ENCODE measurements at regions not wholly inside any gene's neighbourhood (a gene's known extent, or its start where the extent isn't known, plus 50 kb on each side); places are given as distances from the start of the nearest gene placed in this dataset.

- DNase-seq (ENCODE audit: insufficient read length, low spot score): no peak
- TF ChIP-seq POLR2AphosphoS5 (IDR thresholded peaks at IDR 0.05; ENCODE audit: low read depth, low read length): no peak
- TF ChIP-seq POLR2A (IDR thresholded peaks at IDR 0.05; ENCODE audit: low read depth, low read length): no peak
- no peak for TF ChIP-seq TAF1 (IDR thresholded peaks at IDR 0.05; ENCODE audit: low read depth, low read length)
- no peak for TF ChIP-seq PAX5 (IDR thresholded peaks at IDR 0.05; ENCODE audit: insufficient read depth, low read length, severe bottlenecking)
- TF ChIP-seq SPI1 (IDR thresholded peaks at IDR 0.05; ENCODE audit: low read depth, low read length): no peak
- no peak for TF ChIP-seq POU2F2 (IDR thresholded peaks at IDR 0.05; ENCODE audit: low read depth, low read length)
- no peak for FAIRE-seq
These were observed 72.3 kb upstream of the TP53I11 start for GRCh38 chr11:45023065-45023365.

GRCh38 chr11:45024316-45024715 is 73.6 kb upstream of the TP53I11 start:
- TF ChIP-seq TAF1 (IDR thresholded peaks at IDR 0.05; ENCODE audit: low read depth, low read length) (no peak), SPI1 (IDR thresholded peaks at IDR 0.05; ENCODE audit: low read depth, low read length) (no peak), PAX5 (IDR thresholded peaks at IDR 0.05; ENCODE audit: insufficient read depth, low read length, severe bottlenecking) (no peak), POLR2A (IDR thresholded peaks at IDR 0.05; ENCODE audit: low read depth, low read length) (no peak), POLR2AphosphoS5 (IDR thresholded peaks at IDR 0.05; ENCODE audit: low read depth, low read length) (no peak), POU2F2 (IDR thresholded peaks at IDR 0.05; ENCODE audit: low read depth, low read length) (no peak)
- DNase-seq (ENCODE audit: insufficient read length, low spot score): no peak
- no peak for FAIRE-seq

GRCh38 chr11:45024846-45025588 is 74.3 kb upstream of the TP53I11 start:
- TF ChIP-seq SPI1 (IDR thresholded peaks at IDR 0.05; ENCODE audit: low read depth, low read length): no peak
- no peak for TF ChIP-seq PAX5 (IDR thresholded peaks at IDR 0.05; ENCODE audit: insufficient read depth, low read length, severe bottlenecking)
- no peak for TF ChIP-seq POLR2A (IDR thresholded peaks at IDR 0.05; ENCODE audit: low read depth, low read length)
- TF ChIP-seq POU2F2 (IDR thresholded peaks at IDR 0.05; ENCODE audit: low read depth, low read length): no peak
- TF ChIP-seq TAF1 (IDR thresholded peaks at IDR 0.05; ENCODE audit: low read depth, low read length): no peak
- no peak for TF ChIP-seq POLR2AphosphoS5 (IDR thresholded peaks at IDR 0.05; ENCODE audit: low read depth, low read length)
- FAIRE-seq: no peak
- no peak for DNase-seq (ENCODE audit: insufficient read length, low spot score)

- peak; percentile 62 for FAIRE-seq
- DNase-seq (ENCODE audit: insufficient read length, low spot score): peak; percentile 49
- TF ChIP-seq POLR2A (IDR thresholded peaks at IDR 0.05; ENCODE audit: low read depth, low read length): no peak
- no peak for TF ChIP-seq POLR2AphosphoS5 (IDR thresholded peaks at IDR 0.05; ENCODE audit: low read depth, low read length)
- TF ChIP-seq SPI1 (IDR thresholded peaks at IDR 0.05; ENCODE audit: low read depth, low read length): peak; percentile 67
These were observed 75.2 kb upstream of the TP53I11 start for GRCh38 chr11:45025716-45026492.

GRCh38 chr11:45026835-45027234 is 76.2 kb upstream of the TP53I11 start:
- FAIRE-seq (no peak), DNase-seq (ENCODE audit: insufficient read length, low spot score) (no peak)
- TF ChIP-seq POLR2A (IDR thresholded peaks at IDR 0.05; ENCODE audit: low read depth, low read length) (no peak), POU2F2 (IDR thresholded peaks at IDR 0.05; ENCODE audit: low read depth, low read length) (no peak), TAF1 (IDR thresholded peaks at IDR 0.05; ENCODE audit: low read depth, low read length) (no peak), POLR2AphosphoS5 (IDR thresholded peaks at IDR 0.05; ENCODE audit: low read depth, low read length) (no peak), PAX5 (IDR thresholded peaks at IDR 0.05; ENCODE audit: insufficient read depth, low read length, severe bottlenecking) (no peak), SPI1 (IDR thresholded peaks at IDR 0.05; ENCODE audit: low read depth, low read length) (no peak)

- FAIRE-seq (no peak), DNase-seq (ENCODE audit: insufficient read length, low spot score) (no peak)
- TF ChIP-seq POLR2A (IDR thresholded peaks at IDR 0.05; ENCODE audit: low read depth, low read length) (no peak), TAF1 (IDR thresholded peaks at IDR 0.05; ENCODE audit: low read depth, low read length) (no peak), PAX5 (IDR thresholded peaks at IDR 0.05; ENCODE audit: insufficient read depth, low read length, severe bottlenecking) (no peak), POU2F2 (IDR thresholded peaks at IDR 0.05; ENCODE audit: low read depth, low read length) (no peak), SPI1 (IDR thresholded peaks at IDR 0.05; ENCODE audit: low read depth, low read length) (no peak), POLR2AphosphoS5 (IDR thresholded peaks at IDR 0.05; ENCODE audit: low read depth, low read length) (no peak)
These were observed 76.6 kb upstream of the TP53I11 start for GRCh38 chr11:45027312-45027711.

GRCh38 chr11:45028911-45029682 is 78.4 kb upstream of the TP53I11 start:
- TF ChIP-seq PAX5 (IDR thresholded peaks at IDR 0.05; ENCODE audit: insufficient read depth, low read length, severe bottlenecking) (no peak), SPI1 (IDR thresholded peaks at IDR 0.05; ENCODE audit: low read depth, low read length) (no peak)
- FAIRE-seq (no peak), DNase-seq (ENCODE audit: insufficient read length, low spot score) (no peak)

- DNase-seq (ENCODE audit: insufficient read length, low spot score) (no peak), FAIRE-seq (no peak)
- TF ChIP-seq PAX5 (IDR thresholded peaks at IDR 0.05; ENCODE audit: insufficient read depth, low read length, severe bottlenecking) (no peak), SPI1 (IDR thresholded peaks at IDR 0.05; ENCODE audit: low read depth, low read length) (no peak), POLR2A (IDR thresholded peaks at IDR 0.05; ENCODE audit: low read depth, low read length) (no peak), POU2F2 (IDR thresholded peaks at IDR 0.05; ENCODE audit: low read depth, low read length) (no peak), TAF1 (IDR thresholded peaks at IDR 0.05; ENCODE audit: low read depth, low read length) (no peak), POLR2AphosphoS5 (IDR thresholded peaks at IDR 0.05; ENCODE audit: low read depth, low read length) (no peak)
These were observed 80.1 kb upstream of the TP53I11 start for GRCh38 chr11:45030778-45031177.

GRCh38 chr11:45031912-45032519 is 81.3 kb upstream of the TP53I11 start:
- TF ChIP-seq TAF1 (IDR thresholded peaks at IDR 0.05; ENCODE audit: low read depth, low read length): no peak
- peak; percentile 99 for TF ChIP-seq SPI1 (IDR thresholded peaks at IDR 0.05; ENCODE audit: low read depth, low read length)
- FAIRE-seq (peak; percentile 85), DNase-seq (ENCODE audit: insufficient read length, low spot score) (peak; percentile 42)
